RWPE1 (cell line): ENCODE measurements at regions not wholly inside any gene's neighbourhood (a gene's known extent, or its start where the extent isn't known, plus 50 kb on each side); places are given as distances from the start of the nearest gene placed in this dataset.

Experiments
- CTCF ChIA-PET: fragments of 350-600 bp; sonication (Branson Sonifier 250); formaldehyde crosslinking; extraction: SDS; loops from one replicate; lab custom pipeline; 2021; lab: Yijun Ruan, JAX
- POLR2A ChIA-PET: fragments of 400-600 bp; formaldehyde crosslinking; extraction: SDS; loops from one replicate; lab custom pipeline; 2020; ENCODE audit warnings: antibody characterized with exemption; ENCODE audit not compliant: low non-redundant PET; lab: Yijun Ruan, JAX
- DNase-seq: peaks from one replicate; pipeline ENCODE4 v3.0.0; 2012; ENCODE audit warnings: low spot score
- H3K27ac ChIP-seq: fragments of 450-650 bp; 2 replicates; pipeline ENCODE4 v1.5.1; 2017
- CTCF ChIP-seq: fragments of 450-650 bp; conservative IDR thresholded peaks from 2 replicates; pipeline ENCODE4 v1.5.1; 2017; ENCODE audit warnings: low read depth, mild to moderate bottlenecking

- TF ChIP-seq CTCF: no peak
- ChIA-PET POLR2A (no interaction called here), CTCF (no interaction called here)
- H3K27ac ChIP-seq: no peak overlapping the region
- DNase-seq: no peak
Measured at GRCh38 chr3:101172516-101172915, 147.9 kb downstream of the IMPG2 start.

GRCh38 chr3:101171681-101172191, 148.6 kb downstream of the IMPG2 start:
- no peak for TF ChIP-seq CTCF
- no peak overlapping the region for H3K27ac ChIP-seq
- no peak for DNase-seq
- ChIA-PET POLR2A (no interaction called here), CTCF (no interaction called here)

- no peak for TF ChIP-seq CTCF
- no peak for DNase-seq
- ChIA-PET CTCF (no interaction called here), POLR2A (no interaction called here)
- no peak overlapping the region for H3K27ac ChIP-seq
Measured at GRCh38 chr3:101170806-101171558, 149.4 kb downstream of the IMPG2 start.

- ChIA-PET CTCF (interaction anchor here (0.5 kb wide), 1 partner anchor 908 kb away, joined by 5 read pairs; no protein-coding TSS in a partner anchor), POLR2A (no interaction called here)
- H3K27ac ChIP-seq: no peak overlapping the region
- no peak for DNase-seq
- no peak for TF ChIP-seq CTCF
Measured at GRCh38 chr3:101170062-101170771, 150.2 kb downstream of the IMPG2 start.

GRCh38 chr3:101169516-101169915, 150.9 kb downstream of the IMPG2 start:
- DNase-seq: no peak

More at GRCh38 chr3:101169516-101169915, 150.9 kb downstream of the IMPG2 start:
- POLR2A ChIA-PET: no interaction called here
- CTCF ChIA-PET: interaction anchor here (0.5 kb wide), 1 partner anchor 907 kb away, joined by 5 read pairs; no protein-coding TSS in a partner anchor
- TF ChIP-seq CTCF: no peak
- H3K27ac ChIP-seq: no peak overlapping the region
